GM12801 (cell line): ENCODE measurements at regions not wholly inside any gene's neighbourhood (a gene's known extent, or its start where the extent isn't known, plus 50 kb on each side); places are given as distances from the start of the nearest gene placed in this dataset.

Experiments used
- TF ChIP-seq, protein P1 (sequence below): IDR thresholded peaks from one replicate; pipeline ENCODE4 v1.5.1; 2011; ENCODE audit warnings: control low read depth; ENCODE audit not compliant: insufficient read length; ENCODE audit errors: extremely low read depth

DNA sequence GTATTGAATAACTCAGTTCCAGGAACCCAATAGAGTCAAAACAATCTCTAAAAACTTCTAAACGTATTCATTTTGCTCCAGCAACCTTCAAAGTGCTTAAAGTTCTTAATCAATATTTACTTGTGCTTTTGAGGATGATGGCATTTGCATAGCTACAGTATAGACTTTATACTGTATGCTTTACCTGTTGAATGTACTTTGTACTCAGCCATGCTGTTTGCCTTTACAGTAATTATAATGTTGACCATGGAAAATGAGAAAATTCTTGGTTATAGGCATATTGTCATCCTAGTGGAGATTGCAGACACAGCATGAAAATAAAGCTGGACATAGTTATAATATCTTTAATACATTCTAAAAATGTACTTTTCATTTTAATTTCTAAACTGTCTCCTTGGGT lies 762.7 kb upstream of the PHF14 start:
- TF ChIP-seq, protein P1, sequence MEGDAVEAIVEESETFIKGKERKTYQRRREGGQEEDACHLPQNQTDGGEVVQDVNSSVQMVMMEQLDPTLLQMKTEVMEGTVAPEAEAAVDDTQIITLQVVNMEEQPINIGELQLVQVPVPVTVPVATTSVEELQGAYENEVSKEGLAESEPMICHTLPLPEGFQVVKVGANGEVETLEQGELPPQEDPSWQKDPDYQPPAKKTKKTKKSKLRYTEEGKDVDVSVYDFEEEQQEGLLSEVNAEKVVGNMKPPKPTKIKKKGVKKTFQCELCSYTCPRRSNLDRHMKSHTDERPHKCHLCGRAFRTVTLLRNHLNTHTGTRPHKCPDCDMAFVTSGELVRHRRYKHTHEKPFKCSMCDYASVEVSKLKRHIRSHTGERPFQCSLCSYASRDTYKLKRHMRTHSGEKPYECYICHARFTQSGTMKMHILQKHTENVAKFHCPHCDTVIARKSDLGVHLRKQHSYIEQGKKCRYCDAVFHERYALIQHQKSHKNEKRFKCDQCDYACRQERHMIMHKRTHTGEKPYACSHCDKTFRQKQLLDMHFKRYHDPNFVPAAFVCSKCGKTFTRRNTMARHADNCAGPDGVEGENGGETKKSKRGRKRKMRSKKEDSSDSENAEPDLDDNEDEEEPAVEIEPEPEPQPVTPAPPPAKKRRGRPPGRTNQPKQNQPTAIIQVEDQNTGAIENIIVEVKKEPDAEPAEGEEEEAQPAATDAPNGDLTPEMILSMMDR: no peak

DNA sequence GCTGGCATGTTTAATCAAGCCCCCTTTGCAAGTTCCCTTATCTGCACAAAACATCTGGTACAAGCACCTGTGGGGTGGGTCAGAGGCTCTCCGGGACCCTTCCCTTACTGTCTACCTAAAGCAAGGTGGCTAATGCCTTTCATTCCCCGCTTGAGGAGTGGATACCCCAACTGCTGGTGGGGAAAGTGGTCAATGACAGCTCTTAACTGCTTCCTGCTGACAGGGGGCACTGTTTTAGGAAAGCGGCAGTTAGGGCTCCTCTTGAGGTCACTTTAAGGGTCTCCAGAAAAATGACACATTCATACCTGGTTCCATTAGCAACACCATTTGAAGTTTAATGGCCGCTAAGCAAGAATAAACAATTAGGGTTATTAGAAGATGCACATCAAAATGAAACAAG lies 761.8 kb upstream of the PHF14 start:
- TF ChIP-seq, protein P1: no peak

DNA sequence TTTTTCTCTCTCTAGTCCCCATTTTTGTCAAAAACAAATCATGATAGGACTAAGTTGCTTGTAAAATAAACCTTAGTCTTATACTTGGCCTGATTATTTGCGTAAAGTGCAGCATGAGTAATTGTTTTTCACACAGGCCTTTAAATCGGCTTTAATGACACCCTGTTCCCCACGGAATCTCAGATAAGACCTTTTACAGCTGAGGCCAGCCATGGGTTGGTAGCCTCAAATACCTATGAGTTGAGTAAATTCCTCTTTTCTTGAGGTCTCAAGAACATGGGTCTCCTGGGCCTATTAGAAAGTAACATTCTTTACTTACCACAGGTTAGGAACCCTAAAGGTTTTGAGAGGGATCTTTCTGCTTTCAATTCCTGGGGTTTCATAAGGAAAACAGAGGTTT lies 761.0 kb upstream of the PHF14 start:
- TF ChIP-seq, protein P1: no peak

DNA sequence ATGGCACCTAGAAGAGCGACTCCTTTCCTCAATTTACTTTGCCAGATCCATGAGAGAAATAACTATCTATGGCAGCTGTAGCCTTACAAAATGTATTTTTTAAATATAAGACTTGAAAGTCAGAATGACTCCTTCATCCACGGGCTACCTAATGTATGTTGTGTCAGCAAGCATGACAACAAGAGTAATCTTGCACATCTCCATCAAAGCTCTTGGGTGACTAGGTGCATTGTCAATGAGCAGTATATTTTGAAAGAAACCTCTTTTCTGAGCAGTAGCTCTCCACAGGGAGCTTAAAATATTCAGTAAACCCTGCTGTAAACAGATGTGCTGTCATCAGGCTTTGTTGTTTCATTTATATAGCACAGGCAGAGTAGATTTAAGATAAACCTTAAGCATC lies 757.2 kb upstream of the PHF14 start:
- TF ChIP-seq, protein P1: no peak

DNA sequence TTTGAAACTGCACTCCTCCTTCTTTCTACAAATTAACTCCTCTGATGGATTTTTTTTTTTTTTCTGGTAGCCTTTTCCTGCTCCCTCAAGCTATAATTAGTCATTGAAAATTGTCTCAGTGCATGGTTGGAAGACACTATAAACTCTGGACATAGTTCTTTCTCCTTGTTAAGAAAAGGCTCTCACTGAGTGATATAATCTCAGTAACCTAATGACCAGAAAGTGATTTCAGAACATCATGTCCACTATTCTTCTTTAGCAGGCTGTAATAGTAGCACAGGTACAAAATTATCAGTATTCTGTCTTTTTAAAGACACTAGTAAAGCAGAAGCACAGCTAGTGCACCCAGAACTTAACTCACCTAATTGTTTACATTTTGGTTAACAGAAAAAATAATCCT lies 752.6 kb upstream of the PHF14 start:
- TF ChIP-seq, protein P1: no peak

DNA sequence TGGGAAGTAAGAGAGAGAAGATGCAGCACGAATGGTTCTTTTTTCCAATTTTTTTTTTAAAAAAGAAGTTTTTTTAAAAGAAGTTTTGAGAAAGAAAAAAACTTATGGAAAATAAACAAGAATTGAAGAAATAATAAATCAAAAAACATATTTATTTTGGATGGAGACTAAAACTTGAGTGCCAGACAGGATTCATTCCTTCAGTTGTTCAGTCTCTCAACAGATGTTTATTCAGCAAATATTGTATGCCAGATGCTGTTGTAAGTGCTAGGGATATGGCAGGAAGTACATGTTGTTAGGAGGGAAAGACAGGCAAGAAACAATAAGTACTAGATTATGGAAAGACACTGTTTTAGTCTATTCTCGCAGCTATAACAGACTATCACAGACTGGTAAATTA lies 750.7 kb upstream of the PHF14 start:
- TF ChIP-seq, protein P1: no peak

DNA sequence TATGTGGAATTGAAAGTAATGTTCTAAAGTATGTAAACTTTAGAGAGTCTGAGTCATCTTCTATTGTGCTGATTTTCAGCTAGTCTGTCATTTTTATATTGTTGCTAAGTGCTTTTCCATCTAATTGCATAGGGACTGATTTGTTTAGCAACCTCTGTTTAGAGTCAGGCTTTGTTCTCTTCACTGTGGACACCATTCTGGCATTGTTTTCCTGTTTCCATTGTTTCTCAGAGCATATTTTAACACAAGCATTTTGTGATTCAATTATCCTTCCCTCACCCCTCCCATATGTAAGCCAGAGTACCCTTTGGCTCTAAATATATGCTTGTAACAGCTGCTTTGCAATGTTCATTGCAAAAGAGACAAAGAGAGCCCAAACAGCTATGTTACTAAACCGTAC lies 748.4 kb upstream of the PHF14 start:
- TF ChIP-seq, protein P1: no peak

DNA sequence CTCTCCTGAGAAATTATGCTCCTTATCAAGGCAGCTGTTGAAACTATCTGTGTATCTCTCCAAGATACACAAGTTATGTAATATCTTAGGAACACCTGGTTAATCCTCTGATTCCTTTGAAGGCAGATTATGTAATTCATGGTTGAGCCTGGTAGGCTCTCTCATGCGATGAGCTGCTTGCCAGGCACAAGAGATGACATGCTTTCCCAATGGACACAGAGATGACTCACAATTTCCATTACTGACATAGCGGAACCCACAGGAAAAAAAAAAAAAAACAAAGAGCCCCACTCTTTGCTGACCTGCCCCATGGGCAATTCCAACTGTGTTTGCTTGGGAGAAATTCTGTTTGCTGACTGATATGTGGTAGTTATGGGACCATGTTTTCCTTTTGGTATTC lies 736.4 kb upstream of the PHF14 start:
- TF ChIP-seq, protein P1: no peak
